ENCODE measurements at regions not wholly inside any gene's neighbourhood (a gene's known extent, or its start where the extent isn't known, plus 50 kb on each side); places are given as distances from the start of the nearest gene placed in this dataset.

- H3K9me3 ChIP-seq = no peaks in the 10 kb centered on the region
- H3K27ac ChIP-seq = no peak overlapping the region
- intact Hi-C loops (cut with DNase I) = no loop called here
- no peak for TF ChIP-seq CTCF (IDR thresholded peaks at IDR 0.05)
- H3K4me1 ChIP-seq = no peaks in the 10 kb centered on the region
- H3K4me3 ChIP-seq = no peak overlapping the region
- H3K36me3 ChIP-seq = no peaks in the 10 kb centered on the region
- ATAC-seq (no peak), DNase-seq (no peak)
- H3K27me3 ChIP-seq = no peaks in the 10 kb centered on the region
Observed at GRCh38 chr2:156158808-156159207, 173.7 kb downstream of the NR4A2 start.

GRCh38 chr2:156157670-156158069, 174.9 kb downstream of the NR4A2 start:
- TF ChIP-seq CTCF (IDR thresholded peaks at IDR 0.05) = no peak
- Histone ChIP-seq H3K4me1 (no peaks in the 10 kb centered on the region), H3K27ac (no peak overlapping the region), H3K27me3 (no peaks in the 10 kb centered on the region), H3K36me3 (no peaks in the 10 kb centered on the region), H3K4me3 (no peak overlapping the region), H3K9me3 (no peaks in the 10 kb centered on the region)
- no peak for ATAC-seq
- intact Hi-C loops (cut with DNase I) = no loop called here
- no peak for DNase-seq

GRCh38 chr2:156156580-156156979, 175.9 kb downstream of the NR4A2 start:
- intact Hi-C loops (cut with DNase I) = no loop called here
- H3K4me3 ChIP-seq = no peak overlapping the region
- TF ChIP-seq CTCF (IDR thresholded peaks at IDR 0.05) = peak; percentile 19
- H3K27me3 ChIP-seq = no peaks in the 10 kb centered on the region
- no peaks in the 10 kb centered on the region for H3K36me3 ChIP-seq
- H3K9me3 ChIP-seq = no peaks in the 10 kb centered on the region
- no peak overlapping the region for H3K27ac ChIP-seq
- DNase-seq (no peak), ATAC-seq (no peak)
- no peaks in the 10 kb centered on the region for H3K4me1 ChIP-seq

GRCh38 chr2:156155319-156155718, 177.2 kb downstream of the NR4A2 start:
- no peaks in the 10 kb centered on the region for H3K27me3 ChIP-seq
- no peaks in the 10 kb centered on the region for H3K36me3 ChIP-seq
- H3K9me3 ChIP-seq = no peaks in the 10 kb centered on the region
- H3K4me3 ChIP-seq = no peak overlapping the region
- intact Hi-C loops (cut with DNase I) = no loop called here
- no peaks in the 10 kb centered on the region for H3K4me1 ChIP-seq
- DNase-seq (no peak), ATAC-seq (no peak)
- no peak overlapping the region for H3K27ac ChIP-seq
- no peak for TF ChIP-seq CTCF (IDR thresholded peaks at IDR 0.05)

GRCh38 chr2:156151351-156151750, 181.2 kb downstream of the NR4A2 start:
- no peak for DNase-seq
- TF ChIP-seq CTCF (IDR thresholded peaks at IDR 0.05) = no peak
- intact Hi-C loops (cut with DNase I) = no loop called here
- H3K27me3 ChIP-seq = no peaks in the 10 kb centered on the region
- no peak for ATAC-seq
- no peak overlapping the region for H3K4me3 ChIP-seq
- H3K4me1 ChIP-seq = no peaks in the 10 kb centered on the region
- H3K36me3 ChIP-seq = no peaks in the 10 kb centered on the region
- no peak overlapping the region for H3K27ac ChIP-seq
- H3K9me3 ChIP-seq = no peaks in the 10 kb centered on the region

GRCh38 chr2:156147594-156148330, 184.8 kb downstream of the NR4A2 start:
- H3K27ac ChIP-seq = no peak overlapping the region
- TF ChIP-seq CTCF (IDR thresholded peaks at IDR 0.05) = no peak
- H3K36me3 ChIP-seq = no peaks in the 10 kb centered on the region
- intact Hi-C loops (cut with DNase I) = no loop called here
- ATAC-seq (no peak), DNase-seq (no peak)
- H3K4me1 ChIP-seq = no peaks in the 10 kb centered on the region
- H3K9me3 ChIP-seq = no peaks in the 10 kb centered on the region
- no peak overlapping the region for H3K4me3 ChIP-seq
- H3K27me3 ChIP-seq = no peaks in the 10 kb centered on the region

Measured in upper lobe of right lung (tissue), 1 donor.